Thoracic aorta (tissue), 2 donors: ENCODE measurements at regions not wholly inside any gene's neighbourhood (a gene's known extent, or its start where the extent isn't known, plus 50 kb on each side); places are given as distances from the start of the nearest gene placed in this dataset.

ENCODE experiments used
- ATAC-seq: fragments of 150-250 bp; one replicate; pipeline ENCODE4 v1.8.0; 2017; ENCODE audit warnings: low read depth; ENCODE audit not compliant: insufficient number of reproducible peaks, low FRiP score
- DNase-seq: peaks from one replicate; pipeline ENCODE4 v3.0.0-alpha.2; 2020; ENCODE audit warnings: low spot score
- H3K27ac ChIP-seq, 2 donors: fragments of 200-600 bp; sonication (generic); 1 replicate in 1 of 2; 2 replicates in 1 of 2; pipeline ENCODE4 v1.5.1; 2016; ENCODE audit warnings: mild to moderate bottlenecking in 2 of 2, moderate library complexity in 2 of 2
- H3K27me3 ChIP-seq: fragments of 200-600 bp; sonication (generic); replicated peaks from 2 replicates; pipeline ENCODE4 v1.6.0; 2016; ENCODE audit warnings: mild to moderate bottlenecking; ENCODE audit not compliant: insufficient read depth
- H3K36me3 ChIP-seq: fragments of 200-600 bp; sonication (generic); one replicate; pipeline ENCODE4 v1.5.1; 2016
- H3K4me1 ChIP-seq, 2 donors: fragments of 200-600 bp; sonication (generic); 1 replicate in 1 of 2; 2 replicates in 1 of 2; pipeline versions ENCODE4 v1.5.1 to v1.6.0; 2016; ENCODE audit warnings: low read depth in 2 of 2, mild to moderate bottlenecking in 1 of 2; ENCODE audit not compliant: control insufficient read depth in 1 of 2
- H3K4me3 ChIP-seq: fragments of 200-600 bp; sonication (generic); 2 replicates; pipeline ENCODE4 v1.5.1; 2016; ENCODE audit warnings: mild to moderate bottlenecking
- H3K9me3 ChIP-seq: fragments of 200-600 bp; sonication (generic); 2 replicates; pipeline ENCODE4 v1.5.1; 2016
- TF ChIP-seq, protein P1 (sequence below): fragments of 200-600 bp; sonication (generic); IDR thresholded peaks from one replicate; pipeline ENCODE4 v1.5.1; 2019; ENCODE audit warnings: antibody characterized with exemption

DNA sequence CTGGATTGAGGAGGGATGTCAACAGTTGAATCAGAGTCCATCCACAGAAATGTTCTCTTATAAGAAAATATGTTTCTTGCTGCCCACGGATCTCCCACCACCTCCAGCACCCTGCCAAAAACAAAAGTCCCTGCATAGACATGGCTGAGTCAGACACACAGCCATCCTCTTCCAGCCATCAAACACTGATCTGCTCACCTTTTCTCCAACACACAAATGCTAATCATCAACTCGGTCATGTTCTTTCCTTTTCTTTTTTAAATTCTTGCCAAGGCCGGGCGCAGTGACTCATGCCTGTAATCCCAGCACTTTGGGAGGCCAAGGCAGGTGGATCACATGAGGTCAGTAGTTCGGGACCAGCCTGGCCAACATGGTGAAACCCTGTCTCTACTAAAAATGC is 110.7 kb upstream of the IL12A start:
- Histone ChIP-seq H3K27ac (no peak overlapping the region), H3K4me3 (no peak overlapping the region), H3K9me3 (no peaks in the 10 kb centered on the region), H3K36me3 (no peaks in the 10 kb centered on the region), H3K4me1 (peaks cover 26 to 46% of the 10 kb centered on the region in 2 donors), H3K27me3 (no peaks in the 10 kb centered on the region)
- TF ChIP-seq, protein P1, sequence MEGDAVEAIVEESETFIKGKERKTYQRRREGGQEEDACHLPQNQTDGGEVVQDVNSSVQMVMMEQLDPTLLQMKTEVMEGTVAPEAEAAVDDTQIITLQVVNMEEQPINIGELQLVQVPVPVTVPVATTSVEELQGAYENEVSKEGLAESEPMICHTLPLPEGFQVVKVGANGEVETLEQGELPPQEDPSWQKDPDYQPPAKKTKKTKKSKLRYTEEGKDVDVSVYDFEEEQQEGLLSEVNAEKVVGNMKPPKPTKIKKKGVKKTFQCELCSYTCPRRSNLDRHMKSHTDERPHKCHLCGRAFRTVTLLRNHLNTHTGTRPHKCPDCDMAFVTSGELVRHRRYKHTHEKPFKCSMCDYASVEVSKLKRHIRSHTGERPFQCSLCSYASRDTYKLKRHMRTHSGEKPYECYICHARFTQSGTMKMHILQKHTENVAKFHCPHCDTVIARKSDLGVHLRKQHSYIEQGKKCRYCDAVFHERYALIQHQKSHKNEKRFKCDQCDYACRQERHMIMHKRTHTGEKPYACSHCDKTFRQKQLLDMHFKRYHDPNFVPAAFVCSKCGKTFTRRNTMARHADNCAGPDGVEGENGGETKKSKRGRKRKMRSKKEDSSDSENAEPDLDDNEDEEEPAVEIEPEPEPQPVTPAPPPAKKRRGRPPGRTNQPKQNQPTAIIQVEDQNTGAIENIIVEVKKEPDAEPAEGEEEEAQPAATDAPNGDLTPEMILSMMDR = no peak
- no peak for DNase-seq
- ATAC-seq = no peak

DNA sequence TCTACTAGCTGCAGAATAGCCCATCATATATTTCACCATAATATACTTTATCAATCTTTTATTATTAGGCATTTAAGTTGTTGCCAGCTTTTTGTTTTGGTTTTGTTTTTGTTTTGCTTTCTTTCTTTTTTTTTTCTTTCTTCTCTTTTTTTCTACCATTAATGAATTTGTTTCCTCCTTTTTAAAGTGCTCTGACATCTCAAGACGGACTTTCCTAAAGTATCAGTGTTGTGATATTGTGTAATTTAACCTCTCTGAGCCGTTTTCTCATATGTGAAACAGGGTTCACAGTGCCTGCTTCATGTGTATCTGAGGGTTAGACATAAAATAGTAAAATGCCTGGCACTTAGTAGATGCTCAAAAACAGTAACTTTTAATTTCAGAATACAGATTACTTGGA is 109.5 kb upstream of the IL12A start:
- Histone ChIP-seq H3K4me3 (no peak overlapping the region), H3K9me3 (no peaks in the 10 kb centered on the region), H3K4me1 (peaks cover 23 to 51% of the 10 kb centered on the region in 2 donors), H3K27ac (no peak overlapping the region), H3K36me3 (no peaks in the 10 kb centered on the region), H3K27me3 (no peaks in the 10 kb centered on the region)
- DNase-seq (no peak), ATAC-seq (no peak)
- TF ChIP-seq, protein P1 = no peak

- TF ChIP-seq, protein P1 = no peak
- H3K4me3 ChIP-seq = no peak overlapping the region
- DNase-seq (no peak), ATAC-seq (no peak)
- no peaks in the 10 kb centered on the region for H3K9me3 ChIP-seq
- H3K4me1 ChIP-seq = peaks cover 22 to 50% of the 10 kb centered on the region in 2 donors
- no peak overlapping the region for H3K27ac ChIP-seq
- no peaks in the 10 kb centered on the region for H3K36me3 ChIP-seq
- H3K27me3 ChIP-seq = no peaks in the 10 kb centered on the region
Observed at GRCh38 chr3:159879598-159879997, 109.0 kb upstream of the IL12A start.

GRCh38 chr3:159881208-159881607 is 107.4 kb upstream of the IL12A start:
- Histone ChIP-seq H3K4me3 (no peak overlapping the region), H3K27me3 (no peaks in the 10 kb centered on the region), H3K27ac (no peak overlapping the region), H3K36me3 (no peaks in the 10 kb centered on the region), H3K4me1 (peaks cover 16 to 54% of the 10 kb centered on the region in 2 donors), H3K9me3 (no peaks in the 10 kb centered on the region)
- ATAC-seq (no peak), DNase-seq (no peak)
- TF ChIP-seq, protein P1 = no peak

DNA sequence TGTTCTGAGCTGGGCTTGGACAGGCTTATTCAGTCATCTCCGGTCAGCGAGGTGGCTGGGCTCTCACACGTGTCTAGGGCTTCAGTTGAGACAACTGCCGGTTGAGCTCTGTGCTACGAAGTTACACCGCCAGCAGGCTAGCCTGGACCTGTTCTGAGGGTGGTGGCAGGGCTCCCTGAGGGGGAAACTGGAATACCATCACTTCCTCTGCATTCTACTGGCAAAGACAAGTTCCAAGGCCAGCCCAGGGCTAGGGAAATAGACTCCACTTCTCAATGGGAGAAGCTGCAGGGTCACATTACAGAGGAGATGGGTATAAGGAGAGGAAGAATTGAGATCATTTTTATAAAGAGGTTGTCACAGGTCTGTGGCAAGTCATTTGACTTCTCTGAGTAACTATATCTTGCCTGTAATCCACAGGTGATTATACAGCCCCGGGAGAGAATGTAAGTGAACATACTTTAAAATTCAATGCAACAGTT is 106.8 kb upstream of the IL12A start:
- Histone ChIP-seq H3K9me3 (no peaks in the 10 kb centered on the region), H3K27ac (no peak overlapping the region), H3K36me3 (no peaks in the 10 kb centered on the region), H3K4me3 (no peak overlapping the region), H3K4me1 (peaks cover 16 to 54% of the 10 kb centered on the region in 2 donors), H3K27me3 (no peaks in the 10 kb centered on the region)
- TF ChIP-seq, protein P1 = no peak
- DNase-seq = no peak
- ATAC-seq = no peak
